GM12873 (cell line): ENCODE measurements at regions not wholly inside any gene's neighbourhood (a gene's known extent, or its start where the extent isn't known, plus 50 kb on each side); places are given as distances from the start of the nearest gene placed in this dataset.

ENCODE experiments used
- CTCF ChIP-seq: IDR thresholded peaks from 2 replicates; pipeline ENCODE4 v1.5.1; 2012; ENCODE audit warnings: low read depth, mild to moderate bottlenecking, moderate library complexity, low read length, control low read depth; ENCODE audit not compliant: insufficient read depth; ENCODE audit errors: missing control alignments

- peak; percentile 69 for TF ChIP-seq CTCF
These were observed 98.0 kb downstream of the NPY start for GRCh38 chr7:24381894-24382505.

- TF ChIP-seq CTCF, result no peak
These were observed 99.1 kb downstream of the NPY start for GRCh38 chr7:24383055-24383454.

GRCh38 chr7:24384362-24385030 is 100.5 kb downstream of the NPY start:
- TF ChIP-seq CTCF, result no peak

GRCh38 chr7:24388212-24388611 is 104.2 kb downstream of the NPY start:
- no peak for TF ChIP-seq CTCF

- no peak for TF ChIP-seq CTCF
These were observed 106.6 kb downstream of the NPY start for GRCh38 chr7:24390376-24391157.

- no peak for TF ChIP-seq CTCF
These were observed 108.8 kb downstream of the NPY start for GRCh38 chr7:24392774-24393173.

GRCh38 chr7:24395512-24395911 is 111.5 kb downstream of the NPY start:
- no peak for TF ChIP-seq CTCF
